SU-DHL-6 (cell line): ENCODE measurements at regions not wholly inside any gene's neighbourhood (a gene's known extent, or its start where the extent isn't known, plus 50 kb on each side); places are given as distances from the start of the nearest gene placed in this dataset.

Experiments
- CTCF ChIP-seq: fragments of 200-600 bp; sonication (generic); IDR thresholded peaks from one replicate; pipeline ENCODE4 v1.5.1; 2017; ENCODE audit warnings: antibody characterized with exemption, mild to moderate bottlenecking, low read length, moderate library complexity; ENCODE audit not compliant: insufficient read depth, poor library complexity, severe bottlenecking
- EZH2phosphoT487 ChIP-seq: fragments of 200-600 bp; sonication (generic), shearing (Covaris generic); conservative IDR thresholded peaks from 2 replicates; pipeline ENCODE4 v1.6.1; 2018; ENCODE audit warnings: mild to moderate bottlenecking, antibody characterized with exemption, low read length, moderate library complexity, mixed read lengths

GRCh38 chr12:88814779-88815178 lies 234.5 kb upstream of the KITLG start:
- TF ChIP-seq CTCF, result no peak
- no peak for TF ChIP-seq EZH2phosphoT487
